Muscle of leg (tissue), 3 donors: ENCODE measurements at regions not wholly inside any gene's neighbourhood (a gene's known extent, or its start where the extent isn't known, plus 50 kb on each side); places are given as distances from the start of the nearest gene placed in this dataset.

Source experiments
- DNase-seq: peaks from one replicate; pipeline ENCODE4 v3.0.0; 2013
- H3K27ac ChIP-seq: one replicate; pipeline ENCODE4 v1.5.1; 2013; ENCODE audit warnings: mild to moderate bottlenecking, low read length, control low read depth
- H3K27me3 ChIP-seq: one replicate; pipeline ENCODE4 v1.6.1; 2013; ENCODE audit warnings: low read length; ENCODE audit not compliant: control insufficient read depth, insufficient read depth
- H3K36me3 ChIP-seq: one replicate; pipeline ENCODE4 v1.6.1; 2013; ENCODE audit warnings: low read length; ENCODE audit not compliant: control insufficient read depth, insufficient read depth
- H3K4me1 ChIP-seq: one replicate; pipeline ENCODE4 v1.6.1; 2013; ENCODE audit warnings: low read length; ENCODE audit not compliant: control insufficient read depth, insufficient read depth
- H3K4me3 ChIP-seq: one replicate; pipeline ENCODE4 v1.5.1; 2013; ENCODE audit warnings: low read length, control low read depth
- H3K9me3 ChIP-seq: replicated peaks from 2 replicates; pipeline ENCODE4 v1.6.1; 2013; ENCODE audit warnings: low read depth, low read length; ENCODE audit not compliant: control insufficient read depth
- WGBS: methylation state at CpG from one replicate; pipeline ENCODE4 v1.1.5; 2013; ENCODE audit warnings: missing lambda C conversion rate; ENCODE audit not compliant: insufficient coverage; 5-methylcytosine and 5-hydroxymethylcytosine counted together

GRCh38 chr3:165568907-165569462, 268.2 kb downstream of the BCHE start:
- Histone ChIP-seq H3K27me3 (no peaks in the 10 kb centered on the region), H3K4me1 (no peaks in the 10 kb centered on the region), H3K4me3 (no peak overlapping the region), H3K9me3 (no peaks in the 10 kb centered on the region), H3K27ac (no peak overlapping the region), H3K36me3 (no peaks in the 10 kb centered on the region)
- DNase-seq: no peak
- WGBS: no CpG with 5 or more reads among the region's 1 CpG

- 49% methylated on average over 2 of the region's 2 CpGs for WGBS
- no peak for DNase-seq
- Histone ChIP-seq H3K27ac (no peak overlapping the region), H3K9me3 (no peaks in the 10 kb centered on the region), H3K36me3 (no peaks in the 10 kb centered on the region), H3K4me3 (no peak overlapping the region), H3K27me3 (no peaks in the 10 kb centered on the region), H3K4me1 (no peaks in the 10 kb centered on the region)
These were observed 281.4 kb downstream of the BCHE start for GRCh38 chr3:165555785-165556184.

- H3K4me1 ChIP-seq: peaks cover 4% of the 10 kb centered on the region
- H3K36me3 ChIP-seq: no peaks in the 10 kb centered on the region
- H3K9me3 ChIP-seq: no peaks in the 10 kb centered on the region
- H3K27ac ChIP-seq: no peak overlapping the region
- no peak overlapping the region for H3K4me3 ChIP-seq
- no peaks in the 10 kb centered on the region for H3K27me3 ChIP-seq
- DNase-seq: no peak
- WGBS: no CpG with 5 or more reads among the region's 3 CpGs
These were observed 283.9 kb downstream of the BCHE start for GRCh38 chr3:165553371-165553770.

- Histone ChIP-seq H3K9me3 (no peaks in the 10 kb centered on the region), H3K27me3 (no peaks in the 10 kb centered on the region), H3K27ac (no peak overlapping the region), H3K36me3 (no peaks in the 10 kb centered on the region), H3K4me1 (peaks cover 4% of the 10 kb centered on the region), H3K4me3 (no peak overlapping the region)
- DNase-seq: peak; percentile 5
- WGBS: 54% methylated on average over 2 of the region's 5 CpGs
These were observed 287.6 kb downstream of the BCHE start for GRCh38 chr3:165549665-165550064.

GRCh38 chr3:165549037-165549436, 288.2 kb downstream of the BCHE start:
- Histone ChIP-seq H3K4me3 (no peak overlapping the region), H3K27me3 (no peaks in the 10 kb centered on the region), H3K4me1 (peaks cover 4% of the 10 kb centered on the region), H3K36me3 (no peaks in the 10 kb centered on the region), H3K9me3 (no peaks in the 10 kb centered on the region), H3K27ac (no peak overlapping the region)
- peak; percentile 2 for DNase-seq
- 40% methylated on average over 1 of the region's 1 CpG for WGBS

- Histone ChIP-seq H3K36me3 (no peaks in the 10 kb centered on the region), H3K4me3 (no peak overlapping the region), H3K27me3 (no peaks in the 10 kb centered on the region), H3K9me3 (no peaks in the 10 kb centered on the region), H3K4me1 (peaks cover 4% of the 10 kb centered on the region), H3K27ac (no peak overlapping the region)
- no peak for DNase-seq
- 60% methylated on average over 1 of the region's 4 CpGs for WGBS
These were observed 292.2 kb downstream of the BCHE start for GRCh38 chr3:165545059-165545458.

GRCh38 chr3:165544432-165544831, 292.8 kb downstream of the BCHE start:
- DNase-seq: no peak
- H3K4me3 ChIP-seq: no peak overlapping the region
- no peaks in the 10 kb centered on the region for H3K27me3 ChIP-seq
- no peaks in the 10 kb centered on the region for H3K9me3 ChIP-seq
- peaks cover under 1% of the 10 kb centered on the region for H3K4me1 ChIP-seq
- H3K36me3 ChIP-seq: no peaks in the 10 kb centered on the region
- H3K27ac ChIP-seq: no peak overlapping the region
- 90% methylated on average over 6 of the region's 7 CpGs for WGBS

- H3K36me3 ChIP-seq: no peaks in the 10 kb centered on the region
- H3K27me3 ChIP-seq: no peaks in the 10 kb centered on the region
- no peaks in the 10 kb centered on the region for H3K4me1 ChIP-seq
- H3K27ac ChIP-seq: no peak overlapping the region
- no peak overlapping the region for H3K4me3 ChIP-seq
- WGBS: 60% methylated on average over 1 of the region's 2 CpGs
- DNase-seq: no peak
- H3K9me3 ChIP-seq: no peaks in the 10 kb centered on the region
These were observed 299.1 kb downstream of the BCHE start for GRCh38 chr3:165538166-165538565.

GRCh38 chr3:165532851-165533250, 304.4 kb downstream of the BCHE start:
- Histone ChIP-seq H3K9me3 (no peaks in the 10 kb centered on the region), H3K27me3 (no peaks in the 10 kb centered on the region), H3K36me3 (no peaks in the 10 kb centered on the region), H3K4me1 (no peaks in the 10 kb centered on the region), H3K4me3 (no peak overlapping the region), H3K27ac (no peak overlapping the region)
- DNase-seq: peak; percentile 6
- no CpG with 5 or more reads among the region's 1 CpG for WGBS

GRCh38 chr3:165529451-165529850, 307.8 kb downstream of the BCHE start:
- 83% methylated on average over 1 of the region's 2 CpGs for WGBS
- no peak for DNase-seq
- Histone ChIP-seq H3K36me3 (no peaks in the 10 kb centered on the region), H3K9me3 (no peaks in the 10 kb centered on the region), H3K4me1 (no peaks in the 10 kb centered on the region), H3K27ac (no peak overlapping the region), H3K4me3 (no peak overlapping the region), H3K27me3 (no peaks in the 10 kb centered on the region)

GRCh38 chr3:165526367-165526766, 310.9 kb downstream of the BCHE start:
- Histone ChIP-seq H3K4me3 (no peak overlapping the region), H3K27me3 (no peaks in the 10 kb centered on the region), H3K27ac (no peak overlapping the region), H3K36me3 (no peaks in the 10 kb centered on the region), H3K9me3 (no peaks in the 10 kb centered on the region), H3K4me1 (no peaks in the 10 kb centered on the region)
- no peak for DNase-seq
- no CpG with 5 or more reads among the region's 2 CpGs for WGBS
